ENCODE measurements at regions not wholly inside any gene's neighbourhood (a gene's known extent, or its start where the extent isn't known, plus 50 kb on each side); places are given as distances from the start of the nearest gene placed in this dataset.

- TF ChIP-seq POLR2A (IDR thresholded peaks at IDR 0.05; ENCODE audit: low read length) (no peak), CTCF (IDR thresholded peaks at IDR 0.05) (no peak), E2F6 (IDR thresholded peaks at IDR 0.05; ENCODE audit: borderline replicate concordance, low read depth) (no peak)
Observed at GRCh38 chr18:25648716-25649260, 296.8 kb upstream of the ZNF521 start.

Data from A549 (cell line).